ENCODE measurements at regions not wholly inside any gene's neighbourhood (a gene's known extent, or its start where the extent isn't known, plus 50 kb on each side); places are given as distances from the start of the nearest gene placed in this dataset.

- no peak for ATAC-seq
- intact Hi-C loops (cut with DNase I): no loop called here
- Histone ChIP-seq H3K9me3 (no peaks in the 10 kb centered on the region), H3K4me3 (no peak overlapping the region), H3K4me1 (no peaks in the 10 kb centered on the region), H3K36me3 (no peaks in the 10 kb centered on the region), H3K27ac (no peak overlapping the region), H3K27me3 (peaks cover 0 to 12% (median 0%) of the 10 kb centered on the region in 9 donors)
- TF ChIP-seq POLR2A (IDR thresholded peaks at IDR 0.05): no peak
- DNase-seq: no peak
- WGBS, 4 donors: 26 to 38% (median 29%) methylated on average over 4 of the region's 4 CpGs
These were observed 125.9 kb downstream of the ALX1 start for GRCh38 chr12:85405781-85406522.

GRCh38 chr12:85413266-85413665 is 133.2 kb downstream of the ALX1 start:
- no peak for TF ChIP-seq POLR2A (IDR thresholded peaks at IDR 0.05)
- TF ChIP-seq, protein P1, sequence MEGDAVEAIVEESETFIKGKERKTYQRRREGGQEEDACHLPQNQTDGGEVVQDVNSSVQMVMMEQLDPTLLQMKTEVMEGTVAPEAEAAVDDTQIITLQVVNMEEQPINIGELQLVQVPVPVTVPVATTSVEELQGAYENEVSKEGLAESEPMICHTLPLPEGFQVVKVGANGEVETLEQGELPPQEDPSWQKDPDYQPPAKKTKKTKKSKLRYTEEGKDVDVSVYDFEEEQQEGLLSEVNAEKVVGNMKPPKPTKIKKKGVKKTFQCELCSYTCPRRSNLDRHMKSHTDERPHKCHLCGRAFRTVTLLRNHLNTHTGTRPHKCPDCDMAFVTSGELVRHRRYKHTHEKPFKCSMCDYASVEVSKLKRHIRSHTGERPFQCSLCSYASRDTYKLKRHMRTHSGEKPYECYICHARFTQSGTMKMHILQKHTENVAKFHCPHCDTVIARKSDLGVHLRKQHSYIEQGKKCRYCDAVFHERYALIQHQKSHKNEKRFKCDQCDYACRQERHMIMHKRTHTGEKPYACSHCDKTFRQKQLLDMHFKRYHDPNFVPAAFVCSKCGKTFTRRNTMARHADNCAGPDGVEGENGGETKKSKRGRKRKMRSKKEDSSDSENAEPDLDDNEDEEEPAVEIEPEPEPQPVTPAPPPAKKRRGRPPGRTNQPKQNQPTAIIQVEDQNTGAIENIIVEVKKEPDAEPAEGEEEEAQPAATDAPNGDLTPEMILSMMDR (IDR thresholded peaks at IDR 0.05): no peak
- no peaks in the 10 kb centered on the region for H3K9me3 ChIP-seq
- H3K27me3 ChIP-seq: peaks cover 0 to 6% (median 0%) of the 10 kb centered on the region in 9 donors
- no peaks in the 10 kb centered on the region for H3K36me3 ChIP-seq
- DNase-seq (no peak), ATAC-seq (no peak)
- no peak overlapping the region for H3K4me3 ChIP-seq
- intact Hi-C loops (cut with DNase I): no loop called here
- WGBS, 4 donors: 68 to 73% (median 70%) methylated on average over 2 of the region's 2 CpGs
- no peaks in the 10 kb centered on the region for H3K4me1 ChIP-seq
- no peak overlapping the region for H3K27ac ChIP-seq

DNA sequence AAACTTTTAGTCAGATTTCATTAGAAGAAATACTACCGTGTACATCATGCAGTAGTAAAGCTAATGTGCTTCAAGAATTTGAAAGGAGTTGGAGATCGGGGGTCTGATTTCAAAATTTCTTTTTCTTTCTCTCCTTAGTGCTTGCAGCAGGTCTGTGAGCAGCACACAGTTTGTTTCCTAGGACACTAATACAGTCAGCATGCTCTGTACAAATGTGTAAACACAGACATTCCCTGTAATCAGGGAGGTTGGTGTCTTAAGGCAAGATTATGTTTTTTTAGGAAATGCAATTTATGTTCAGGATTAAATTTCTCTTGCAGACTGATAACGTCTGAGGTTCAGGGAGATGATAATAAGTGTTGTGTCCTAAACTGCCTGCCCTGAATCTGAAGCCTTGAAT is 142.7 kb downstream of the ALX1 start:
- no peaks in the 10 kb centered on the region for H3K4me1 ChIP-seq
- no peak for DNase-seq
- H3K27me3 ChIP-seq: peaks cover 0 to 26% (median 0%) of the 10 kb centered on the region in 9 donors
- no peak for ATAC-seq
- no peaks in the 10 kb centered on the region for H3K9me3 ChIP-seq
- no peak overlapping the region for H3K27ac ChIP-seq
- 44 to 54% (median 48%) methylated on average over 3 of the region's 3 CpGs for WGBS, 4 donors
- intact Hi-C loops (cut with DNase I): no loop called here
- TF ChIP-seq, protein P1 (IDR thresholded peaks at IDR 0.05): no peak
- no peak for TF ChIP-seq POLR2A (IDR thresholded peaks at IDR 0.05)
- no peaks in the 10 kb centered on the region for H3K36me3 ChIP-seq
- H3K4me3 ChIP-seq: no peak overlapping the region

GRCh38 chr12:85423947-85424346 is 143.9 kb downstream of the ALX1 start:
- ATAC-seq: no peak
- intact Hi-C loops (cut with DNase I): no loop called here
- TF ChIP-seq POLR2A (IDR thresholded peaks at IDR 0.05): no peak
- TF ChIP-seq, protein P1 (IDR thresholded peaks at IDR 0.05): no peak
- Histone ChIP-seq H3K4me3 (no peak overlapping the region), H3K27ac (no peak overlapping the region), H3K4me1 (no peaks in the 10 kb centered on the region), H3K36me3 (no peaks in the 10 kb centered on the region), H3K27me3 (peaks cover 0 to 26% (median 0%) of the 10 kb centered on the region in 9 donors), H3K9me3 (no peaks in the 10 kb centered on the region)
- WGBS, 4 donors: 66 to 90% (median 82%) methylated on average over 3 of the region's 3 CpGs
- DNase-seq: no peak
